A673 (cell line): ENCODE measurements at regions not wholly inside any gene's neighbourhood (a gene's known extent, or its start where the extent isn't known, plus 50 kb on each side); places are given as distances from the start of the nearest gene placed in this dataset.

ENCODE experiments used
- BruUV-seq: library from RNA; stranded (reverse); fragments of 400-500 nt; replicated peaks from 2 replicates; lab custom pipeline; 2021; lab: Mats Ljungman, UMichigan
- CTCF ChIA-PET: fragments of 300-600 bp; sonication (Branson Sonifier 250); formaldehyde crosslinking; loops from one replicate; lab custom pipeline; 2022; ENCODE audit warnings: antibody characterized with exemption; lab: Charles Lee
- POLR2A ChIA-PET: fragments of 300-600 bp; sonication (Branson Sonifier 250); formaldehyde crosslinking; loops from one replicate; lab custom pipeline; 2022; ENCODE audit warnings: antibody characterized with exemption; ENCODE audit not compliant: low non-redundant PET; lab: Charles Lee
- DNase-seq: peaks from one replicate; pipeline ENCODE4 v3.0.0-alpha.2; 2015; ENCODE audit warnings: low spot score
- H3K27ac ChIP-seq: fragments of 200-600 bp; sonication (generic); 2 replicates; pipeline ENCODE4 v1.5.1; 2016; ENCODE audit warnings: mixed run types, low read depth, mild to moderate bottlenecking, mixed read lengths, antibody characterized with exemption, low read length; ENCODE audit not compliant: poor library complexity, severe bottlenecking
- H3K27me3 ChIP-seq: fragments of 200-600 bp; sonication (generic); replicated peaks from 2 replicates; pipeline ENCODE4 v1.6.1; 2017; ENCODE audit warnings: mixed run types, low read depth, mild to moderate bottlenecking, mixed read lengths, antibody characterized with exemption, low read length; ENCODE audit not compliant: insufficient read depth, poor library complexity
- H3K36me3 ChIP-seq: fragments of 200-600 bp; sonication (generic); 2 replicates; pipeline ENCODE4 v1.6.1; 2016; ENCODE audit warnings: mixed run types, mild to moderate bottlenecking, mixed read lengths, antibody characterized with exemption, low read length; ENCODE audit not compliant: insufficient read depth, poor library complexity, severe bottlenecking
- H3K4me1 ChIP-seq: fragments of 200-600 bp; sonication (generic); 2 replicates; pipeline ENCODE4 v1.6.1; 2017; ENCODE audit warnings: mixed run types, mild to moderate bottlenecking, mixed read lengths, antibody characterized with exemption, low read length; ENCODE audit not compliant: insufficient read depth, poor library complexity, severe bottlenecking
- H3K4me3 ChIP-seq: fragments of 200-600 bp; sonication (generic); 2 replicates; pipeline ENCODE4 v1.5.1; 2016; ENCODE audit warnings: low read depth, mixed run types, mild to moderate bottlenecking, mixed read lengths, low read length; ENCODE audit not compliant: poor library complexity, severe bottlenecking
- H3K9me3 ChIP-seq: fragments of 200-600 bp; sonication (generic); 2 replicates; pipeline ENCODE4 v1.6.1; 2016; ENCODE audit warnings: mixed run types, low read depth, mild to moderate bottlenecking, mixed read lengths, antibody characterized with exemption, low read length; ENCODE audit not compliant: poor library complexity, severe bottlenecking
- CTCF ChIP-seq: fragments of 300-800, 200-600 bp; sonication (generic); conservative IDR thresholded peaks from 2 replicates; pipeline ENCODE4 v1.5.1; 2017; ENCODE audit warnings: low read depth, mild to moderate bottlenecking, antibody characterized with exemption, low read length, moderate library complexity, mixed read lengths
- EZH2 ChIP-seq: fragments of 200-600 bp; sonication (generic); IDR thresholded peaks from 2 replicates; pipeline ENCODE4 v1.6.1; 2017; ENCODE audit warnings: borderline replicate concordance, low read depth, mild to moderate bottlenecking, mixed read lengths, antibody characterized with exemption, low read length; ENCODE audit not compliant: poor library complexity, severe bottlenecking
- intact Hi-C: fragments of 100-400 bp; cut with micrococcal nuclease; formaldehyde crosslinking; loops from one replicate; pipeline ENCODE4 v1.10.0; 2022; ENCODE audit not compliant: unreplicated experiment

GRCh38 chr2:12300927-12301326, 415.8 kb upstream of the TRIB2 start:
- no peaks in the 10 kb centered on the region for H3K4me1 ChIP-seq
- no TSS peak for BruUV-seq

GRCh38 chr2:12302140-12302539, 414.6 kb upstream of the TRIB2 start:
- Histone ChIP-seq H3K27me3 (no peaks in the 10 kb centered on the region), H3K9me3 (no peaks in the 10 kb centered on the region), H3K4me3 (no peak overlapping the region), H3K36me3 (no peaks in the 10 kb centered on the region), H3K27ac (no peak overlapping the region), H3K4me1 (no peaks in the 10 kb centered on the region)
- POLR2A ChIA-PET, result no interaction called here
- no peak for DNase-seq
- intact Hi-C loops, result no loop called here
- TF ChIP-seq EZH2 (no peak), CTCF (no peak)
- no TSS peak for BruUV-seq
- CTCF ChIA-PET, result no interaction called here

More at GRCh38 chr2:12300927-12301326, 415.8 kb upstream of the TRIB2 start:
- Histone ChIP-seq H3K9me3 (no peaks in the 10 kb centered on the region), H3K27me3 (no peaks in the 10 kb centered on the region), H3K27ac (no peak overlapping the region), H3K4me3 (no peak overlapping the region), H3K36me3 (no peaks in the 10 kb centered on the region)
- POLR2A ChIA-PET, result no interaction called here
- TF ChIP-seq CTCF (no peak), EZH2 (no peak)
- CTCF ChIA-PET, result no interaction called here
- no peak for DNase-seq
- intact Hi-C loops, result no loop called here

GRCh38 chr2:12302691-12303090, 414.0 kb upstream of the TRIB2 start:
- Histone ChIP-seq H3K27ac (no peak overlapping the region), H3K4me1 (no peaks in the 10 kb centered on the region), H3K27me3 (no peaks in the 10 kb centered on the region), H3K36me3 (no peaks in the 10 kb centered on the region), H3K9me3 (no peaks in the 10 kb centered on the region), H3K4me3 (no peak overlapping the region)
- DNase-seq, result no peak
- no TSS peak for BruUV-seq
- ChIA-PET CTCF (no interaction called here), POLR2A (no interaction called here)
- TF ChIP-seq CTCF, result no peak
- no peak for TF ChIP-seq EZH2
- intact Hi-C loops, result no loop called here
